ENCODE measurements at regions not wholly inside any gene's neighbourhood (a gene's known extent, or its start where the extent isn't known, plus 50 kb on each side); places are given as distances from the start of the nearest gene placed in this dataset.

- no peak overlapping the region for H3K4me2 ChIP-seq (ENCODE audit: low read length)
- H3K27ac ChIP-seq (ENCODE audit: low read depth, low read length): no peak overlapping the region
- no peaks in the 10 kb centered on the region; the same call in 1 of the 2 replicates for H3K27me3 ChIP-seq (ENCODE audit: insufficient read depth, low read length)
- TF ChIP-seq TCF7L2 (IDR thresholded peaks at IDR 0.05; ENCODE audit: borderline replicate concordance, extremely low read depth, insufficient read depth, insufficient read length): no peak
- no peak for TF ChIP-seq ZBTB33 (IDR thresholded peaks at IDR 0.05; ENCODE audit: extremely low read depth, insufficient replicate concordance, low read length)
- no peak for TF ChIP-seq SP1 (IDR thresholded peaks at IDR 0.05; ENCODE audit: low read depth)
- TF ChIP-seq POLR2A (IDR thresholded peaks at IDR 0.05; ENCODE audit: borderline replicate concordance, extremely low read depth, insufficient read depth, insufficient read length): no peak
- TF ChIP-seq ZFX (IDR thresholded peaks at IDR 0.05): no peak
- TF ChIP-seq ZNF274 (IDR thresholded peaks at IDR 0.05; ENCODE audit: low read depth, low read length): no peak
- TF ChIP-seq ELF1 (IDR thresholded peaks at IDR 0.05; ENCODE audit: borderline replicate concordance, low read depth): no peak
- TF ChIP-seq EZH2phosphoT487 (IDR thresholded peaks at IDR 0.05; ENCODE audit: borderline replicate concordance): no peak
- no peak for TF ChIP-seq YY1 (IDR thresholded peaks at IDR 0.05; ENCODE audit: extremely low read depth, insufficient replicate concordance, low read depth, low read length)
- no peak for TF ChIP-seq EZH2 (IDR thresholded peaks at IDR 0.05)
- TF ChIP-seq CBX3 (IDR thresholded peaks at IDR 0.05; ENCODE audit: low read depth): no peak
- TF ChIP-seq REST (IDR thresholded peaks at IDR 0.05; ENCODE audit: low read depth): no peak
- H4K20me1 ChIP-seq (ENCODE audit: insufficient read depth): no peaks in the 10 kb centered on the region
- no peaks in the 10 kb centered on the region for H3K4me1 ChIP-seq (ENCODE audit: control insufficient read depth in 1 of 2, insufficient read depth in 2 of 2, low read length in 2 of 2)
- CTCF ChIA-PET: no interaction called here
- POLR2A ChIA-PET: no interaction called here
- RAD21 ChIA-PET (ENCODE audit: low non-redundant PET in 1 of 2, low total read pairs in 2 of 2, uncharacterized antibody in 2 of 2, unreplicated experiment in 2 of 2): no interaction called here
- DNase-seq (ENCODE audit: low read depth, low spot score): no peak
- H3K9me3 ChIP-seq (ENCODE audit: control insufficient read depth in 1 of 2, insufficient read depth in 1 of 2, low read depth in 1 of 2, low read length in 2 of 2): no peaks in the 10 kb centered on the region
- H3K9me2 ChIP-seq (ENCODE audit: insufficient read depth): no peaks in the 10 kb centered on the region
- intact Hi-C loops (cut with micrococcal nuclease): no loop called here
- H2AFZ ChIP-seq (ENCODE audit: low read depth, low read length, poor library complexity, severe bottlenecking): no peak overlapping the region
- no peaks in the 10 kb centered on the region for H3K36me3 ChIP-seq (ENCODE audit: control insufficient read depth in 1 of 2, insufficient read depth in 2 of 2, low read length in 2 of 2)
- no TSS peak for BruUV-seq (replicated peaks)
- no peak overlapping the region for H3K9ac ChIP-seq (ENCODE audit: low read length)
- no peaks in the 10 kb centered on the region for H3K79me2 ChIP-seq (ENCODE audit: insufficient read depth, low read length)
- ATAC-seq: no peak
- H3K4me3 ChIP-seq (replicated peaks in 1 of 2; ENCODE audit: low read depth in 1 of 2, low read length in 2 of 2): no peak overlapping the region
Measured at GRCh38 chr1:181347495-181348390, 135.6 kb upstream of the CACNA1E start.
